T-helper 9 cell (primary cell): ENCODE measurements at regions not wholly inside any gene's neighbourhood (a gene's known extent, or its start where the extent isn't known, plus 50 kb on each side); places are given as distances from the start of the nearest gene placed in this dataset.

ENCODE experiments used
- DNase-seq: peaks from one replicate; pipeline ENCODE4 v3.0.0-alpha.2; 2020

DNA sequence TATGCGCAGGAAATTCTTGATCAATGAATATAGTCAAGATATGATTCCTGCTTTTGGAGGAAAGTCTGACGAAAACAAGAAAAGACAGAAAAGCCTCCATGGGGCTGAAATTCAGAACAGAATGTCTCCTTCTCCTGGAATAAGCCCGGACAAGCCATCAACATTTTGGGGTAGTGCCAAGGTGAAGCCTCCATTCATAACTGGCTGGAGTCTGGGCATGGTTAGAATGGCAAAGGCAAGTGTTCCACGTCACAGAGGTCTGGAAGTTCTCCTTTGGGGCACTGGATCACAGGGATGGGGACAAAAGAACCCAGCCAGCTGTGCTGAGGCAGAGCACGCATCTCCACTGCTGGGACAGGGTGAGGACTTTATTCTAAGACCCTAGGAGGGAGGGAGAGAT, 505.7 kb downstream of the CMPK2 start:
- DNase-seq, result no peak

DNA sequence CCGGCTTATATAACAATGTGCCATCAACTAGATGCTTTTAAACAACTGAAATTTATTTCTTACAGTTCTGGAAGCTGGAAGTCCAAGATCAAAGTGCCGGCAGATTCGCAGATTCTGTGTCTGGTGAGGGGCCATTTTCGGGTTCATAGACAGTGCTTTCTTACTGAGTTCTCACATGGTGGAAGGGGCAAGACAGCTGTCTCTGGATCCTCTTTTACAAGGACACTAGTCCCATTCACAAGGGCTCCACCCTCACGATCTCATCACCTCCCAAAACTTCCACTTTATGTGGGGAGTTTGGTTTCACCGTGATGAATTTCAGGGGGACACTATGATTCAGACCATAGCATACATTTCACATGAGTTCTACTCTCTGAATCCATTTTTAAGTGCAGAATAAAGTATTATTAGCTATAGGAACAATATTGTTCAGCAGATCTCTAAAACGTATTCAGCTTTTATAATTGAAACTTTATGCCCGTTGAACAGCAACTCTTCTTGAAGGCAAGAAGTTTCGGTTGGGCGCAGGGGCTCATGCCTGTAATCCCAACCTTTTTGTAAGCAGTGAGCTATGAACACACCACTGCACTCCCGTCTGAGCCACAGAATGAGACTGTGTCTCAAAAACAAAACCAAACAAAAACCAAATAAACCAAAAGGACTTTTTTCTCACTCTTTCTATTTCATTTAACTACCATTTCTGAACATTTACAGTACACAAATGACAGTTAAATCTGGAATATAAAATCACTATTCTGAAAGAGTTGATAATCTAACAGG, 502.8 kb downstream of the CMPK2 start:
- DNase-seq, result no peak

DNA sequence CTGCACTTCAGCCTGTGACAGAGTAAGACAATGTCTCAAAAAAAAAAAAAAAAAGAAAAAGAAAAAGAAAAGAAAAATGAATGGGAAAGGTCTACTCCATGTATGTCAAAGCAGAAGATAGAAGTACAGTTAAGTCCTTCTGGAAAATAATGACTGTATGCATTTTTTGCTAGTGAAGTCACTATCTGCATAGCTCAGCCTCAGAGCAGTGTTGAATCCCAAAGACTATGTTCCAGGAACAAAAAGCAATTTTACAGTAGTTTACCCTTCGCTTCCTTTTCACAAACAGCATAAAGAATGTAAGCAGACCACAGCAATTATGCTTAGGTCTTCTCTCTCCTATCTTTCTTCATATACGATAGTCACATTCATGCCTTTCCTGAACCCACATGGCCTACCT, 497.4 kb downstream of the CMPK2 start:
- DNase-seq, result no peak

DNA sequence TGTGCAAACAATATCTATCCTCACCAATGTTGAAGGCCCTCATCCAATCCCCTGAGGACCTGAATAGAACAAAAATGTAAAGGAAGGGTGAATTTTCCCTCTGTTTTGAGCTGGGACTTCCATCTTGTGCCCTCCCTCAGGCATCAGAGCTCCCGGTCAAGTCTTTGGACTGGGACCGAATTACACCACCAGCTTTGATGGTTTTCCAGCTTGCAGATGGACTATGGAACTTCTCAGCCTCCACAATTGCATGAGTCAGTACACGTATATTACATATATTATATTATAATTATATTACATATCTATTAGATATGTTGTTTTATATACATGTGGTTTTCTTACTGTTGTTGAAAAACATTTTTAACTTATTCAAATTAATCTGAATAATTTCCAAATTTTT, 496.4 kb downstream of the CMPK2 start:
- DNase-seq, result no peak

DNA sequence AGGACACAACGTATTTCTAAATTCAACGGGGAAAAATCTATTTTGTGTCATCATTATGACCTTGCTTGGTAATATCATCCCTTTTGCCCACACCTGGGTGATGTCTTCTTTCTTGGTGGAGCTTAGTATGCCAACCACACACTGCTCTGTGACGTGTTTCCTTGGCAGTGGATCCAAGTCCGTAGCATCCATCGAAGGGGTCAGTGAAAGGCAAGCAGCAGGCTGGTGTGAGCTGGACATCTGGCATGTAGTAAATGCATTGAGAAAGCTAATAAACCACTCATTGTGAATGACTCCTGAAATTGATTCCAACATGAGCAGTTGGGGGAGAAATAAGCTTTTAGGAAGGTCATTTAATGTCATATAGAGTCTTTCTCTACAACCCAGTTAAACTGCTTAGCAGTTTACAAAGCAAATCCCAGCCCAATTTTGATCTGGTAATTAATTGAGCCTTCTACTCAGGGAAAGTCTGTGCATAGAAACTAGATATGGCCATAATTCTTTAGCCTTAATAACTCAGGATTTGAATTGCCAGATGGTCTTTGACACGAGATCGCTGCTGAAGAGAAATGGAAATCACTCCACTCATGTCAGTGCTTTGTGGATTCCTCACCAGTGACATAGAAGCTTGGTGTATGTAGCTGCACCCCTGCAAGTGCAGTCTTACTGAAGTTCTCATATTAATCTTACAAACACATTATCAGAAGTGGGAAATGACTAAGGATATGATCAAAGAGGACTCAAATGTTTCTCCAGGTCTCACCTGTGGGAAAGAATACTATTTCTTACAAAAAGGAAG, 494.8 kb downstream of the CMPK2 start:
- DNase-seq, result no peak

DNA sequence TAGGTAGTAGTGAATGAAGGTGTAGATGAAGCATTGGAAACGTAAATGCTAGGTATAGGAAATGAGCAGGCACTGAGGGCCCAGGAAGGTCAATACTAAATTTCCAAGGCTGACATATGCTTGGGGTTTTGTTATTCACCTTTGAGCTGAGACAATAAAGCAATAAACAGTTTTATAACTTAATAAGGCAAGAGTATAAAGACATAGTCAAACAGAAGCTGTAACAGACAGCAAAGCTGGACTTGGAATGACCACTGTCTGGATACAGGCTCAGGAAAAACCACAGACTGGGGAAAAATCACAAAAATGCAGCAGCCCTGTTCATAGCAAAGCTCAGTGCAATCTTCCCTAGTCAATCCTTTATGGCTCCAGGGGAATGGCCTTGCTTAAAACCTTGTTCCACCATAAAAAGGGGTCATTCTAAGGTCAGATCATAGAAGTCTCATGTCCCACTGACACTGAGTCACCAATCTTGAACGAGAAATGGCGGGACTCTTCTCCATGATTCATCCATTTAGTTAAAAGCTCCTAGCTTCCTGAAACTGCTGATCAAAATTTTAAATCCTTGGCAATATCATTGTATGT, 493.3 kb downstream of the CMPK2 start:
- no peak for DNase-seq

DNA sequence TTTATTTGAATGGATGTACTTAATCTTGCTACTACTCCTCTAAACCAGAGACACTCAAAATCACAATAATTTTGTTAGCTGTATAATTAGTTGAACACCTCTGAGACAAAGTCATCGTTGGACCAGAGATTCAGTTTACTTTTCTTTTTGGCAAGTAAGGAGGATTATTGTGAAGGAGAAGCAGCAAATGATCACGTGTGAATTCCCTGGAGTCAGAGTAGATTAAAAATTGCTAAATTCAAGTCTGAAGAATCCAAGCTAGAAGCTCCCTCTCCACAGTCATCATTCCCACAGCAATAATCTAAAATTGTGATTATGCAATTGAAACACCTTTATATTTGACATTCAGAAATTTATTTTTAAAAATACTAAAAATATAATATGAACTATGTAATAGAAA, 484.4 kb downstream of the CMPK2 start:
- DNase-seq, result no peak

DNA sequence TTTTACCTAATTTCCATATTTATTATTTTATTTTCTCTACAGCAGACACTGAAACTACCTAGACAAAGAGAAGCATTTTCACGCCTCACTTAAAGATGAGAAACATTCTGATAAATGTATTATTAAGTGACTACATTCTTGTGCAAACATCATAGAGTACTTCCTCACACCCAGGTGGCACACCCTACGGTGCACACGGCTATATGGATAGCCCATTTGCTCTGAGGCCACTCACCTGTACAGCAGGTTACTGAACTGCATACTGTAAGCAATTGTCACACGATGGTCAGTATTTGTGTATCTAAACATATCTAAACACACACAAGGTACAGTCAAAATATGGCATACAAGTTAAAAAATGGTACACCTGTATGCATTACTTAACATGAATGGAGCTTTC, 481.4 kb downstream of the CMPK2 start:
- DNase-seq, result no peak

DNA sequence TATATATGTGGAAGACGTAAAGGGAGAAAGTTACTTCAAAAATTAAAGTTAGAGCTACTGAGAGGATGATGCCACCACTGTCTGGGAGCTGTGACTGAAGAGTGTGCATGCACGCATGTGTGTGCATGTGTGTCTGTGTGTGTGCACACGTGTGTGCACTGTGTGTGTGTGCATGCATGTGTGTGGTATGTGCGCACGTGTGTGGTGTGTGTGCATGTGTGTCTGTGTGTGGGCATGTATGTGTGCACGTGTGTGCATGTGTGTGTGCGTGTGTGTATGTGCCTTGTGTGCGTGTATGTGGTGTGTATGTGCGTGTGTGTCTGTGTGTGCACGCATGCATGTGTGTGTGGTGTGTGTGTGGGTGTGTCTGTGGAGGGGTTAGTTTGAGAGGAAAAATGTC, 473.4 kb downstream of the CMPK2 start:
- no peak for DNase-seq

DNA sequence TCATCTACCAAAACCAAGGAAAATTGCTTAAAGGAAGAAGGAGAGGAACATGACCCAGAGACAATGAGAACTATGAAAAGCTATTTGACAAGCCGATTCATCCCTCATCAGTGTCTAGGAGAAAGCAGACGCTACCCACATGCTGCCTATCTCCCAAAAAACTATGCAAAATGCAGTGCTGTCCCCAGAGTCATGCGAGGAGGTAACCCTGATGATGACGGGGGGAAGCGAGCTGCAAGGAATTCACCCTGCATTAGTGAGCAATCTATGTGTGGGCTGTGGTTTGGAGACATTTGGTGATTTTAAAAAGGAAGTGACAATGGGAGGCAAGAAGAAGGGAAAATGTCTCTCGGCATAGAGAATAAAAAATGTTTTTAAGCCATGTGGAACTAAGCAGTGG, 472.7 kb downstream of the CMPK2 start:
- DNase-seq, result no peak

DNA sequence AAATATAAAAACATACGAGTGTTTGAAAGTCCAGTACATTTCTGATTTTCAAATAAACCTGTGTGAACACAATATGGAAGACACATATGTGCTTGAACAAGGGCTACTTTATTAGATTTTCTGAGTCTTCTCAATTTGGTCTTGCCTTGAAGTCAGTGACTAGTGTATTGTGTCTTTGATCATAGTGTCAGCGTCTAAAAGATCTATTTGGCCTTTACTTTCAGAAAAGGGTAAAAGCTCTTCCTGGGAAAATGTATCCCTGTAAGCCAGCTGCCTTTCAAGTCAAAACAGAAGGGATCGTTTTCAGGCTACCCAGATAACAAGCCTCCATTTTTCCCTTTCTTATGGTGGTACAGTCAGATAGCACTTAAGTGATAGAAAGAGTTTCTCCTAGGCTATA, 471.9 kb downstream of the CMPK2 start:
- DNase-seq, result no peak

DNA sequence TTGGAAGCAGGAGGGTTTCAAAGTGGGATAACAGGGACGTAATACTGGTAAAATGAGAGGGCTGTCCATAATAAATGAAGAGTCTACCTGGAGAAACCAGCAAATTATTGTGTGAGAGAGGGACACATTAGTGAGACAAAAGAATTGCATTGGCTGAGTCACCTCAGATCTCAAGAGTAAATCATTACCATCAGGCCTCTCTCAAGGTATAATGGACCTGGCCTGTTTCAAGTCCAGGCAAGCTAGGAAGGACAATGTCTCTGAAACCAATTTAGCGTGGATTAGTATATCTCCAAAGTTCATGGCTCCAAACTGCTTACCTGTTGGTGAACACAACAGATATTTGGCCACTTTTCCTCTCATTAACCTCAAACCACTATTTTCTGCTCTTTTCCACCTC, 471.4 kb downstream of the CMPK2 start:
- no peak for DNase-seq

DNA sequence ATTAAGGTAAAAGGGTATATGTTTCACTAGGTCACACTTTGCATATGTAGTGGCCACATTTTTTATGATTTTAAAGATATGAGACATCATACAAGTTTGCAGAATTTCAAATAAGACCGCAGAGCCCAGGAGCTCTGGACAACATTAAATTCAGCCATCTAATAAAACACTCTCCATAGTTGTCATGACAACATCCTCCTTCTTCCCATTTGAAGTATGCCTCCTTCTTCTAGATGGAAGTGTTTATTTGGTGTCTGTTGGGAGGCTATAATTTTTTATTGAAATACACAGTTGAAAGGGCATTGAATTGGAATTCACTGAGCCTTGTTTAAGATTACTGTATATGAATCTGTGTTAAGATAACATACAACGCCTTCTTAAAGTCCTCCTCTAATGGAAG, 467.3 kb downstream of the CMPK2 start:
- no peak for DNase-seq

DNA sequence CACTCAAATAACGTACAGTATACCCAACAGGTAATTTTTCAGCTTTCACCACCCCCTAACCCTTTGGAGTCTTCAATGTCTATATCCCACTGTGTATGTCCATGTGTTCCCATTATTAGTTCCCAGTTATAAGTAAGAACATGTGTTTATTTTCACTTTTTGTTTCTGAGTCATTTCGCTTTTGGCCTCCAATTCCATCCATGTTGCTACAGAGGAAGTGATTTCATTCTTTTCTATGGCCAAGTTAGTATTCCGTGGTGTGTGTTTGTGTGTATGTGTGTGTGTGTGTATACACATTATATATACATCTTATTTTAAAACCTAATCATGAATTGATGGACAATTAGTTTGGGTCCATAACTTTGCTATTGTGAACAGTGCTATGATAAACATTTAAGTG, 464.4 kb downstream of the CMPK2 start:
- no peak for DNase-seq

DNA sequence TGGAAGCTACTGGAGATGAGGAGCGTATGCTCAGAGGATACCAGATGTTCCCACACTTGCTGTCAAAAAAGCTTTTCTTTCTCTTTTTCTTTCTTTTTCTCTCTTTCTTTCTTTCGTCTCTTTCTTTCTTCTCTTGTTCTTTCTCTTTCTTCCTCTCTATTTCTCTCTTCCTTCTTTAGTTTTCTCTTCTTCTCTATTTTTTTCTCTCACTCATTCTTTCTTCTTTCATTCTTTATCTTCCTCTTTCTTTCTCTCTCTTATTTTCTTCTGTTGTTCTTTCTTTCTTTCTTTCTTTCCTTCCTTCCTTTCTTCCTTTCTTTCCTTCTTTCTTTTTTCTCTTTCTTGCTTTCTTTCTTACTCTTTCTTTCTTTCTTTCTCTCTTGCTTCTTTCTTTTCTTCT, 457.6 kb downstream of the CMPK2 start:
- DNase-seq, result no peak

DNA sequence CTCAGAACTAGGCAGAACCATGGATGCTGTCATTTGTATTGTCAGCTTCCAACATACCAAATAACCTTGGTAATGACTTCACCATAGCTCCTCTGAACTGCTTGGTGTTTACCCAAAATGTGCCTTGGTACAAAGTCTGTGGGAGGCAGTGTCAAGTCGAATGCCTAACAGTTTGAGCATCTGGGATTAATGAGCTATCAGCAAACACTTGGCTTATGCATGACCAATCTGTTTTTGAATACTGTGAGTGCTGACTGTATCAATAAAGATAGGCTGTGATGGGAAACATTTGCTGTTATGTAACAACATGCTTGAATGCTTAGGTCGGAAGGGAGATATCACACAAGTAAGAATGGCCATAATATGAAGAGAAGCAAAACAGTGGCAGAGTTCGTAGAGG, 455.4 kb downstream of the CMPK2 start:
- DNase-seq, result no peak

DNA sequence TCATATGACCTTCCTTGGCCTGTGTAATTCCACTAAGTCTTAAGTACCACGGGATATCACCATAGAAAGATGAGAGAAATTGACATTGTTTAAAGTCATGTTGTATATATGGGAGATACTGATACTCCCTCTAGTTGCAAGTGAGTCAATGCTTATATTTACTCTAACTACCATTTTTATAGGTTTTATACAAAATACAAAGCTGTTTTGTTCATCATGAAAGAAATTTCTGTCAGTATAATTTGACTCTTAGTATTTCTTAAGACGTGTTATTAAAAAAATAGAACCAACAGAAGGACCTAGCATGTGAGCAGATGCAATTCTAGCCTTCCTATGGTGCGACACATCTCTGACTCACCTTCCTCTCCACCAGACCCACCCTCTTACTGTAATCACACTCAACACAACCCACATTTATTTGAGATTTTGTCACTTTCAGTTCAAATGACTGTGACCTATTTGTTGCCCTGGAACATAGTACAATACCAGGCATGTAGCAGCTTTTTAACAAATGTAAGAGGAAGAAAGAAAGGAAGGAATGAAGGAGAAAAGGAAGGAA, 453.1 kb downstream of the CMPK2 start:
- DNase-seq, result no peak

DNA sequence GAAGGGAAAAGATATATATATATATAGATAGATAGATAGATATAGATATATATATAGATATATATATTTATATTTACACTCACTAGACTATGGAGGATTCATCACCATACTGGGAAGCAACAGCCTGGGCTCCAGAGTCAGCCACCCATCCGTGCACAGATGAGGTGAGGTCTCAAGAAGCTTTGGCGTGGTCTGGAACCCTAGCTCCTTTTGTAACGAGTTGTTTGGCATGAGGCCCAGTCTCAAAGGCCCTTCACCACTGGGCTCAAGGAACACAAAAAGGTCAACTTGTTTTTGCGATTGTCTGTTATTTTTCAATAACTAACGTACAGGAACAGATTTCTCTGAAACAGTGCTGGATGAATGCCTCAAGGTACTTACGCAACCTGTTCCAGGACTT, 448.7 kb downstream of the CMPK2 start:
- DNase-seq, result no peak

DNA sequence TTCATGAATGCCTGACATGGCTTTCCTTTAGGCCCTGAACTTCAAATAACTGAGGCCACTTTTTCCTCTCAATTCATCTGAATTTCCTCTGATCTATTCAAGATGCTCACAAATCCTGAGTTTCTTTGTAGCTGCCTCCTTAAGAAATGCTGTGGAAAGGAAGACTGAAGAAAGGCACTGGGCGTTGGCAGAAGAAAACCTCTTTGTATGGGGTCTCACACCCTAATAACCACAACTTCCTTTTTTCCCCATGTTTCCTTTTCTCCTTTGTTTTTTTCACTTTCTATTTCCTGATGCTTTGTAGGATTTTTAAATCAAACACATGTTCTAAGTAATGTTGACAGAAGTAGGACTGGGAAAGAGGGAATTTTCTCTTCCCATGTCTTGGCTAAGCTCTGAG, 447.4 kb downstream of the CMPK2 start:
- no peak for DNase-seq

DNA sequence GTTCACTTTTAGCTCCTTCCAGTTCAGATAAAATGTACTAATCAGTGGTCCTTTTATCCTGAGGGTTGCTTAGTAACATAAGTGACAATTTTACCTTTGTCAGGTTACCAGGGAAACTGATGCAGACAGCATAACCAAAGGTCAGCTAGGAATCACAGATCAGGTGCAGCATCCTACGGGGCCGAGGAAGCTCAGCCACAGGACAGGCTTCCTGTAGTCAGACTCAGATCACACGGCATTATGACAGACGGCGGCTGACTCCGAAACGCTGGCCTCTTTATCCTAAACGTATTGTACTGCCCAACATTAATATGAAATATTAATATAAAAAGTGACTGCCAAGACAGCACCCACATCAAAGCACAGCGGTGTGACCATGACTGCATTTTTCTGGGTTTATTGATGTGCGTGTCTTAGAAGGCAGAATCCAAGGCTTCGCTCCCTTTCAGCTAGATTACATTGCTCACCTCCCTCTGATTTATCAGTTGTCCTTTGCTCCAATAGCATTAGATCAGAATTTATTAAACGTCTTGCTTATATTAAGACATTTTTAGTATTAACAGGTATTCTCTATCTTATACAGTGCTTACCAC, 444.5 kb downstream of the CMPK2 start:
- no peak for DNase-seq

DNA sequence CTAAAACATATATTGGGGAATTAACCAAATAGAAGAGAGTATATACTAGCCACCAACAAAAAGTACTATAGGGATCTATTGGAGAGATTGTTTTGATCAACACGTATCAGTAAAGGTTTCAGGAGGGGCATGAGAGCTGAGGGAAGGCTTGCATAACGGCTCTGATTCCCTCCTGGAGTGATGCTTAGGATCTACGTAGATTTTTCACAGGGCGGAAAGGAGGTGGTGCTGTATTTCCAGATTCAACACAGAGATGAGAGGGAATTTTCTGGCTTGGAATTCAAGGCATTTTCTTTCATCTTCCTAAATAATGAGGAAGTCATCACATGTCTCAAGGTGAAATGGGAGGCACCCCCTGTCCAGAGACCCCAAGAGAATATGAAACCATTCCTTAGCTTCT, 443.8 kb downstream of the CMPK2 start:
- no peak for DNase-seq

DNA sequence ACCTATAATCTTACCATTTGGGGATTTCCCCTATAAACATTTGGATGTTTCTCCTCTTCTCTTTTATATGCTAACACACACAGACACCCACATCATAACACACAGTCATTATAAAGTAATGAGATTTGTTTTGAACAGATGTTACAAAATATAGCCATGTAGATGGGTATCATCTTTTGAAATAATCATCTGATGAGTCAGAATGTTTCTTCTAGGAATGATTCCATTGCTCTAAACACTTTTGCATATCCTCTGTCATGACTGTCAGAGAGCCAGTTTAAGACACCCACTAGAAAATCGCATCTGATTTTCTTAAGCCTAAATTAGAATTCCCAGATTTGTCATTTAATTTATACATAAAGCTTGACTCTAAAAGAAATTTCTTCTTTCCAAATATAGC, 442.6 kb downstream of the CMPK2 start:
- no peak for DNase-seq

DNA sequence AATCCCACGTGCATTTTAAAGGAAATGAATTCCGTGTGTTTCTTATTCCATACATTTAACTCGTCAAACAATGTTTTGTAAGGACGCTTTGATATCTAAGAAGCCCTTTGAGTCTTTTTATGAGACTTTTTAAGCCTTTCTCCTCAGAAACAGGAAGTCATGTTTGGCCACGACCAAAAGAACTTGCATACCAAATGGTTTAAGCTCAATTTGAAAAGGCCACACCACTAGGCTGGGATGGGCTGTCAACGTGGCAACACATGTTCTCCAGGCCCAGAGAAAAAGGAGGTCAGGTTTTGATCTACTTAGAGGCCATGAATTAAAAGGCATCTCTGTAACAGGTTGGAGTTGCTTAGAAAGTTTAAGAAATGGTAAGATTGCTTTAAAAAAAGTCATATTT, 441.8 kb downstream of the CMPK2 start:
- DNase-seq, result no peak
